Spleen (tissue), 11 donors: ENCODE measurements at regions not wholly inside any gene's neighbourhood (a gene's known extent, or its start where the extent isn't known, plus 50 kb on each side); places are given as distances from the start of the nearest gene placed in this dataset.
"Not testable (repeated sequence)": the region's sequence is repeated elsewhere in the genome, so short reads cannot be mapped to it uniquely, and the experiment has no call there.

Experiments used
- DNase-seq: peaks from one replicate; pipeline ENCODE4 v3.0.0-alpha.2; 2020
- H3K27ac ChIP-seq, 8 donors: fragments of 200-600 bp; sonication (generic) in 7 of 8; 1 replicate in 4 of 8; 2 replicates in 4 of 8; pipeline versions ENCODE4 v1.5.0 to v1.8.0; 2016 to 2021; ENCODE audit warnings: inconsistent platforms in 4 of 8, mild to moderate bottlenecking in 4 of 8, moderate library complexity in 1 of 8
- H3K27me3 ChIP-seq, 7 donors: fragments of 200-600 bp; sonication (generic) in 6 of 7; replicated peaks in 1 of 7; 1 replicate in 4 of 7; 2 replicates in 3 of 7; pipeline versions ENCODE4 v1.5.0 to v1.8.0; 2016 to 2021; ENCODE audit warnings: inconsistent platforms in 3 of 7, mild to moderate bottlenecking in 1 of 7
- H3K36me3 ChIP-seq, 6 donors: fragments of 200-600 bp; sonication (generic) in 5 of 6; 1 replicate in 4 of 6; 2 replicates in 2 of 6; pipeline versions ENCODE4 v1.5.0 to v1.8.0; 2016 to 2021; ENCODE audit warnings: inconsistent platforms in 2 of 6
- H3K4me1 ChIP-seq, 6 donors: fragments of 200-600 bp; sonication (generic) in 5 of 6; 1 replicate in 3 of 6; 2 replicates in 3 of 6; pipeline versions ENCODE4 v1.5.0 to v1.8.0; 2016 to 2021; ENCODE audit warnings: inconsistent platforms in 3 of 6
- H3K4me3 ChIP-seq, 8 donors: fragments of 200-600 bp; sonication (generic) in 7 of 8; 1 replicate in 4 of 8; 2 replicates in 4 of 8; pipeline versions ENCODE4 v1.5.0 to v1.8.0; 2016 to 2021; ENCODE audit warnings: inconsistent platforms in 4 of 8, mild to moderate bottlenecking in 4 of 8, moderate library complexity in 2 of 8
- H3K9me3 ChIP-seq, 8 donors: fragments of 200-600 bp; sonication (generic) in 7 of 8; 1 replicate in 4 of 8; 2 replicates in 4 of 8; pipeline versions ENCODE4 v1.5.0 to v1.8.0; 2016 to 2021; ENCODE audit warnings: inconsistent platforms in 4 of 8
- POLR2A ChIP-seq, 3 donors: fragments of 450-650 bp; IDR thresholded peaks; one replicate each; pipeline ENCODE4 v1.5.1; 2017; ENCODE audit warnings: antibody characterized with exemption in 3 of 3, mild to moderate bottlenecking in 1 of 3
- POLR2AphosphoS5 ChIP-seq, 3 donors: sonication (generic); formaldehyde crosslinking; IDR thresholded peaks; one replicate each; pipeline ENCODE4 v1.5.1; 2017; ENCODE audit warnings: antibody characterized with exemption in 3 of 3
- WGBS, 5 donors: extraction: QIAGEN DNeasy Blood & Tissue Kit in 3 of 5; methylation state at CpG; one replicate each; pipeline versions ENCODE4 v1.1.5 to v1.1.7; 2013 to 2018; 5-methylcytosine and 5-hydroxymethylcytosine counted together
- intact Hi-C: fragments of 100-400 bp; cut with DNase I; formaldehyde crosslinking; loops from one replicate; pipeline ENCODE4 v1.15.0; 2023; ENCODE audit warnings: low total_unique reads
- TF ChIP-seq, protein P1 (sequence below), 11 experiments: fragments of 200-600 bp in 7 of 11; fragments of 450-650 bp in 4 of 11; sonication (generic) in 4 of 11; IDR thresholded peaks in 8 of 11; conservative IDR thresholded peaks in 3 of 11; 1 replicate in 7 of 11; 2 replicates in 4 of 11; pipeline versions ENCODE4 v1.4.0 to v1.8.0; 2016 to 2021; ENCODE audit warnings: antibody characterized with exemption in 11 of 11, inconsistent platforms in 4 of 11, mild to moderate bottlenecking in 1 of 11
- donor health status: healthy with polysubstance abuse.
- donor health status: DM: no; HTN: no; CAD: no; lungs with moderate emphysema.
- donor health status: DM: no; HTN: no; CAD: no.
- donor health status: Bipolar disorder and iron deficiency.
- donor health status: healthy.
- donor health status: DM: no; HTN: no; CAD: no.
- donor health status: DM: yes; HTN: yes; CAD: no.

DNA sequence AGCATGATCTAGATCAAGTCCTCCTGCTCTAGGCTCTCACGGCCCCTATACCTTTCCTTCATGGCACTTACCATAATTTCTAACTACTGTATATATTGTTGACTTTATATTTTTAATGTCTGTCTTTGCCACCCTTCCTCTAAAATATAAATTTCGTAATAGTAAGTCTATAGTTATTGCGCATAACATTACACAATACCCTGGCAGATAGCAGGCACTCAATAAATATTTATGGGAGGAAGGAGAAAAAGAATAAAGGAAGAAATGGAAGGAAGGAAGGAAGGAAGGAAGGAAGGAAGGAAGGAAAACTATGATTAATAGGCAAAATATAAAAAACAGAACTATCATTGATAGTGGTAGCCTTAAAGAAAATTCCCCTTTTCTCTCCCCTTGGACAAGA is 190.3 kb upstream of the LMCD1 start:
- Histone ChIP-seq H3K36me3 (no peaks in the 10 kb centered on the region), H3K4me3 (no peak overlapping the region), H3K4me1 (no peaks in the 10 kb centered on the region), H3K27ac (no peak overlapping the region), H3K27me3 (no peaks in the 10 kb centered on the region), H3K9me3 (peaks cover 0 to 14% (median 9%) of the 10 kb centered on the region in 8 donors)
- DNase-seq = no peak
- WGBS, 5 donors = 68 to 90% (median 71%) methylated on average over 3 of the region's 3 CpGs
- no peak for TF ChIP-seq POLR2AphosphoS5 (IDR thresholded peaks at IDR 0.05)
- TF ChIP-seq, protein P1, sequence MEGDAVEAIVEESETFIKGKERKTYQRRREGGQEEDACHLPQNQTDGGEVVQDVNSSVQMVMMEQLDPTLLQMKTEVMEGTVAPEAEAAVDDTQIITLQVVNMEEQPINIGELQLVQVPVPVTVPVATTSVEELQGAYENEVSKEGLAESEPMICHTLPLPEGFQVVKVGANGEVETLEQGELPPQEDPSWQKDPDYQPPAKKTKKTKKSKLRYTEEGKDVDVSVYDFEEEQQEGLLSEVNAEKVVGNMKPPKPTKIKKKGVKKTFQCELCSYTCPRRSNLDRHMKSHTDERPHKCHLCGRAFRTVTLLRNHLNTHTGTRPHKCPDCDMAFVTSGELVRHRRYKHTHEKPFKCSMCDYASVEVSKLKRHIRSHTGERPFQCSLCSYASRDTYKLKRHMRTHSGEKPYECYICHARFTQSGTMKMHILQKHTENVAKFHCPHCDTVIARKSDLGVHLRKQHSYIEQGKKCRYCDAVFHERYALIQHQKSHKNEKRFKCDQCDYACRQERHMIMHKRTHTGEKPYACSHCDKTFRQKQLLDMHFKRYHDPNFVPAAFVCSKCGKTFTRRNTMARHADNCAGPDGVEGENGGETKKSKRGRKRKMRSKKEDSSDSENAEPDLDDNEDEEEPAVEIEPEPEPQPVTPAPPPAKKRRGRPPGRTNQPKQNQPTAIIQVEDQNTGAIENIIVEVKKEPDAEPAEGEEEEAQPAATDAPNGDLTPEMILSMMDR (IDR thresholded peaks at IDR 0.05 in 8 of 11, conservative IDR thresholded peaks at IDR 0.05 in 3 of 11) = no peak
- TF ChIP-seq POLR2A (IDR thresholded peaks at IDR 0.05) = no peak
- intact Hi-C loops = no loop called here

GRCh38 chr3:8312685-8313084 is 188.9 kb upstream of the LMCD1 start:
- no peaks in the 10 kb centered on the region for H3K4me1 ChIP-seq
- no peaks in the 10 kb centered on the region for H3K36me3 ChIP-seq
- intact Hi-C loops = no loop called here
- TF ChIP-seq POLR2AphosphoS5 (IDR thresholded peaks at IDR 0.05) = no peak
- TF ChIP-seq, protein P1 (IDR thresholded peaks at IDR 0.05 in 8 of 11, conservative IDR thresholded peaks at IDR 0.05 in 3 of 11) = no peak
- TF ChIP-seq POLR2A (IDR thresholded peaks at IDR 0.05) = no peak
- H3K27ac ChIP-seq = no peak overlapping the region
- H3K4me3 ChIP-seq = no peak overlapping the region
- no peaks in the 10 kb centered on the region for H3K27me3 ChIP-seq
- no peak for DNase-seq
- peaks cover 0 to 14% (median 9%) of the 10 kb centered on the region in 8 donors for H3K9me3 ChIP-seq

DNA sequence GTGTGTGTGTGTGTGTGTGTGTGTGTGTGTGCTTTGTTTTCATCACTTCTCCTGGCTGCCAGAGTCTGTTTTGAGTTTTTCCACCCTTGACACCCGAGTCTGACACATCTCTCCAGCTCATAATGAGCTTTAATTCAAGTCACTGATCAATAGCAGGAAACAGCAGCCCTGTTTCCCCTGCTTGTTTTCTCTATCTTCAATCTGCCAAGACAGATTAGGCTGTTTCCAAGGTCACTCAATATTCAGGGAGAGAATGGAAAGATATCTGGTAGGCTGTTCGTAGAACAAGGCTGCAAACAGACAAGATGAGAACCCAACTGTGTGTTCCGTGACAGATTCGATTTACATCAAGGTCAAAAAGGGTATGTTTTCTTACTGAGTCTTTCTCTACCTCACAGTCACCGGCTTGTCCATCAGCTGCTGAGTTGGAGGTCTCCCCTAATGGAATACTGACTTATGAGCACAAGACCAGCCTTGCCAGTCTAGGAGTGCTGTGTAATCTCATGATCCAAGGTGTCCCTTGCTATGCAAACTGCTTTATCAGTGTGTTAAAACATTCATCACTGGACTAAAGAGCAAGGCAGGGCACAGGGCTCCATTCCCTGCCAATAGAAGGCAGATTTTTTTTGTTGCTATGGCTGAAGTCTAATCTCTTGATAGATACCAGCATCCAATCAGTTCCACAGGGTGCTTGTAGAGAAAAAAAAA is 187.9 kb upstream of the LMCD1 start:
- H3K9me3 ChIP-seq = peaks cover 0 to 5% (median 4%) of the 10 kb centered on the region in 8 donors
- WGBS, 5 donors = 52 to 79% (median 71%) methylated on average over 5 of the region's 5 CpGs

DNA sequence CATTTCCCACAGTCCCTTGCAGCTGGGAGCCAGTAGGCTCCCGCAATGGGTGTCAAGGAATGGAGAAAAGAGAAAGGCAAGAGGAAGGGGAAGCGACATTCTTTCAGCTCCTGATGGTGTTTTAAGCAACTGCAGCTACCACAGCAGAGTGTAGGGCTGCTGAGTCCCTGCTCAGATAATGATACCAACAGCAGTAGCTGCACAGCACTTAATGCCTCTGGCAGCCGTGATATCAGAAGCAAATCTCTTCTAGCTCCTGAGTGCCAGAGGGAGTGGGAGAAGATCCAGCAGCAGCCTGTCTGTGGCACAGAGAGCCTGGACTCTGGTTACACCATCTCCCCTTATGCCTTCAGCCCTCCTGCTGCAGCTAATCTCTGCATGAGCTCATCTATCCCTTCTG is 186.1 kb upstream of the LMCD1 start:
- H3K27me3 ChIP-seq, DNase-seq, intact Hi-C loops, H3K4me1 ChIP-seq, H3K36me3 ChIP-seq, H3K4me3 ChIP-seq, H3K27ac ChIP-seq, H3K9me3 ChIP-seq: not testable (repeated sequence)
- WGBS, 5 donors = 77 to 98% (median 87%) methylated on average over 3 of the region's 3 CpGs

More for the DNA sequence above, 187.9 kb upstream of the LMCD1 start:
- no peak overlapping the region for H3K27ac ChIP-seq
- no peak for TF ChIP-seq POLR2A (IDR thresholded peaks at IDR 0.05)
- TF ChIP-seq, protein P1 (IDR thresholded peaks at IDR 0.05 in 8 of 11, conservative IDR thresholded peaks at IDR 0.05 in 3 of 11) = no peak
- no peak for TF ChIP-seq POLR2AphosphoS5 (IDR thresholded peaks at IDR 0.05)
- intact Hi-C loops = no loop called here
- no peaks in the 10 kb centered on the region for H3K36me3 ChIP-seq
- DNase-seq = no peak
- no peaks in the 10 kb centered on the region for H3K4me1 ChIP-seq
- no peak overlapping the region for H3K4me3 ChIP-seq
- no peaks in the 10 kb centered on the region for H3K27me3 ChIP-seq
